ENCODE measurements at regions not wholly inside any gene's neighbourhood (a gene's known extent, or its start where the extent isn't known, plus 50 kb on each side); places are given as distances from the start of the nearest gene placed in this dataset.

GRCh38 chr3:191066669-191067068, 132.4 kb upstream of the OSTN start:
- H3F3A ChIP-seq (replicated peaks; ENCODE audit: low read depth), result no peaks in the 10 kb centered on the region
- no peak for DNase-seq (ENCODE audit: low spot score)
- no peaks in the 10 kb centered on the region; the same call in 1 of the 3 replicates for H3K4me1 Mint-ChIP-seq
- no peak overlapping the region for H3K4me2 ChIP-seq
- no peaks in the 10 kb centered on the region for H3K27me3 ChIP-seq (ENCODE audit: insufficient read depth)
- H3K4me3 ChIP-seq, result no peak overlapping the region
- H3K9me2 ChIP-seq (ENCODE audit: insufficient read depth), result no peaks in the 10 kb centered on the region
- peaks cover 2% of the 10 kb centered on the region for H3K27me3 Mint-ChIP-seq (ENCODE audit: insufficient read depth, low read depth, poor library complexity)
- H3K27ac ChIP-seq (ENCODE audit: low read depth), result no peak overlapping the region
- H3K4me1 ChIP-seq (ENCODE audit: insufficient read depth), result 0 out of 2 replicates have a peak, but pooled peaks cover 3% of the 10 kb centered on the region
- H2AFZ ChIP-seq, result no peak overlapping the region
- H3K27ac Mint-ChIP-seq, result no peak overlapping the region
- TF ChIP-seq POLR2AphosphoS5 (IDR thresholded peaks at IDR 0.05; ENCODE audit: low read depth) (no peak), JUNB (IDR thresholded peaks at IDR 0.05; ENCODE audit: unreplicated experiment) (no peak), EZH2phosphoT487 (IDR thresholded peaks at IDR 0.05; ENCODE audit: unreplicated experiment) (no peak), ZNF114 (CRISPR knock-in tag; IDR thresholded peaks at IDR 0.05) (no peak)
- TF ChIP-seq, protein P1, sequence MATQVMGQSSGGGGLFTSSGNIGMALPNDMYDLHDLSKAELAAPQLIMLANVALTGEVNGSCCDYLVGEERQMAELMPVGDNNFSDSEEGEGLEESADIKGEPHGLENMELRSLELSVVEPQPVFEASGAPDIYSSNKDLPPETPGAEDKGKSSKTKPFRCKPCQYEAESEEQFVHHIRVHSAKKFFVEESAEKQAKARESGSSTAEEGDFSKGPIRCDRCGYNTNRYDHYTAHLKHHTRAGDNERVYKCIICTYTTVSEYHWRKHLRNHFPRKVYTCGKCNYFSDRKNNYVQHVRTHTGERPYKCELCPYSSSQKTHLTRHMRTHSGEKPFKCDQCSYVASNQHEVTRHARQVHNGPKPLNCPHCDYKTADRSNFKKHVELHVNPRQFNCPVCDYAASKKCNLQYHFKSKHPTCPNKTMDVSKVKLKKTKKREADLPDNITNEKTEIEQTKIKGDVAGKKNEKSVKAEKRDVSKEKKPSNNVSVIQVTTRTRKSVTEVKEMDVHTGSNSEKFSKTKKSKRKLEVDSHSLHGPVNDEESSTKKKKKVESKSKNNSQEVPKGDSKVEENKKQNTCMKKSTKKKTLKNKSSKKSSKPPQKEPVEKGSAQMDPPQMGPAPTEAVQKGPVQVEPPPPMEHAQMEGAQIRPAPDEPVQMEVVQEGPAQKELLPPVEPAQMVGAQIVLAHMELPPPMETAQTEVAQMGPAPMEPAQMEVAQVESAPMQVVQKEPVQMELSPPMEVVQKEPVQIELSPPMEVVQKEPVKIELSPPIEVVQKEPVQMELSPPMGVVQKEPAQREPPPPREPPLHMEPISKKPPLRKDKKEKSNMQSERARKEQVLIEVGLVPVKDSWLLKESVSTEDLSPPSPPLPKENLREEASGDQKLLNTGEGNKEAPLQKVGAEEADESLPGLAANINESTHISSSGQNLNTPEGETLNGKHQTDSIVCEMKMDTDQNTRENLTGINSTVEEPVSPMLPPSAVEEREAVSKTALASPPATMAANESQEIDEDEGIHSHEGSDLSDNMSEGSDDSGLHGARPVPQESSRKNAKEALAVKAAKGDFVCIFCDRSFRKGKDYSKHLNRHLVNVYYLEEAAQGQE (IDR thresholded peaks at IDR 0.05; ENCODE audit: unreplicated experiment), result no peak
- H3K9me3 Mint-ChIP-seq, result no peaks in the 10 kb centered on the region
- ATAC-seq, result no peak
- no peaks in the 10 kb centered on the region for H3K79me2 ChIP-seq (replicated peaks; ENCODE audit: insufficient read depth)
- H3K4me3 Mint-ChIP-seq, result no peak overlapping the region
- no peaks in the 10 kb centered on the region for H3K36me3 ChIP-seq (ENCODE audit: insufficient read depth)
- H3K36me3 Mint-ChIP-seq (ENCODE audit: low read depth), result no peaks in the 10 kb centered on the region
- no peaks in the 10 kb centered on the region for H4K20me1 ChIP-seq (replicated peaks; ENCODE audit: insufficient read depth)

GRCh38 chr3:191065181-191065805, 133.7 kb upstream of the OSTN start:
- no peak for ATAC-seq
- no peak overlapping the region for H3K27ac Mint-ChIP-seq
- TF ChIP-seq, protein P1 (IDR thresholded peaks at IDR 0.05; ENCODE audit: unreplicated experiment), result no peak
- no peak for TF ChIP-seq NANOG (IDR thresholded peaks at IDR 0.05; ENCODE audit: borderline replicate concordance)
- no peak for TF ChIP-seq EZH2phosphoT487 (IDR thresholded peaks at IDR 0.05; ENCODE audit: unreplicated experiment)
- H3K4me3 ChIP-seq, result no peak overlapping the region
- no peaks in the 10 kb centered on the region for H4K20me1 ChIP-seq (replicated peaks; ENCODE audit: insufficient read depth)
- H3K4me1 Mint-ChIP-seq, result no peaks in the 10 kb centered on the region; the same call in 1 of the 3 replicates
- no peak overlapping the region for H3K27ac ChIP-seq (ENCODE audit: low read depth)
- peak; percentile 26 for DNase-seq (ENCODE audit: low spot score)
- H3K4me1 ChIP-seq (ENCODE audit: insufficient read depth), result 0 out of 2 replicates have a peak, but pooled peaks cover 3% of the 10 kb centered on the region
- H3K36me3 Mint-ChIP-seq (ENCODE audit: low read depth), result no peaks in the 10 kb centered on the region
- no peaks in the 10 kb centered on the region for H3K79me2 ChIP-seq (replicated peaks; ENCODE audit: insufficient read depth)
- H3K27me3 Mint-ChIP-seq (ENCODE audit: insufficient read depth, low read depth, poor library complexity), result peaks cover 2% of the 10 kb centered on the region
- H3K9me3 Mint-ChIP-seq, result no peaks in the 10 kb centered on the region
- no peaks in the 10 kb centered on the region for H3F3A ChIP-seq (replicated peaks; ENCODE audit: low read depth)
- H3K9me2 ChIP-seq (ENCODE audit: insufficient read depth), result no peaks in the 10 kb centered on the region
- no peak overlapping the region for H3K4me2 ChIP-seq
- H3K27me3 ChIP-seq (ENCODE audit: insufficient read depth), result no peaks in the 10 kb centered on the region
- H2AFZ ChIP-seq, result no peak overlapping the region
- no peak overlapping the region for H3K4me3 Mint-ChIP-seq
- H3K36me3 ChIP-seq (ENCODE audit: insufficient read depth), result no peaks in the 10 kb centered on the region

All from GM23338 (cell line).